HepG2 (cell line): ENCODE measurements at regions not wholly inside any gene's neighbourhood (a gene's known extent, or its start where the extent isn't known, plus 50 kb on each side); places are given as distances from the start of the nearest gene placed in this dataset.

Source experiments
- SP2 ChIP-seq: sonication (generic); formaldehyde crosslinking; IDR thresholded peaks from 2 replicates; pipeline ENCODE4 v1.5.1; 2020; ENCODE audit warnings: mild to moderate bottlenecking, missing genetic modification reagents
- ZNF7 ChIP-seq: IDR thresholded peaks from 2 replicates; pipeline ENCODE4 v1.6.1; 2016; ENCODE audit warnings: missing biosample characterization, missing genetic modification reagents

DNA sequence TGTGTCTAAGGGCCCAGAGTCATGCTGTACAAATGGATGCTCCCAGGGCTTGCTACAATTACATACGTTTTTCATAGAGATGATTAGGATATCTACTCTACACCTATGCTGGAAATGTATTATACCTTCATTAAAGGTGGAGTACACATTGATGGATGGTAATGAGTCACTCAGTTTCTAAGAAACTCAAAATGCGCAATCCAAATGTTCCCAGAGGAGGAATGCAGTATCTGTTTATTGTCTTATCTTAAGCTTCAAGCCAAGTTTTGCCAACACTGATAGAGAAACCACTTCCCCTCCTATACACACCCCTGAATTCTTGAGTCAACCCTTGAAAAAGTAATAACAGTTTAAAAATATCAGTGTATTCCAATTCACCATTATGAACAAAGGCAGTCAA lies 266.6 kb upstream of the FAR2 start:
- no peak for TF ChIP-seq ZNF7 (CRISPR knock-in tag)
- TF ChIP-seq SP2 (CRISPR knock-in tag) = no peak
